Stimulated activated CD8-positive, alpha-beta memory T cell treated with anti-CD3 and anti-CD28 coated beads, Interleukin-15, amount 100 ng/mL, for 48 hours (primary cell): ENCODE measurements at regions not wholly inside any gene's neighbourhood (a gene's known extent, or its start where the extent isn't known, plus 50 kb on each side); places are given as distances from the start of the nearest gene placed in this dataset.

Source experiments
- DNase-seq, 2 donors: peaks; one replicate each; pipeline ENCODE4 v3.0.0-alpha.2; 2020; ENCODE audit warnings: low read depth in 2 of 2

DNA sequence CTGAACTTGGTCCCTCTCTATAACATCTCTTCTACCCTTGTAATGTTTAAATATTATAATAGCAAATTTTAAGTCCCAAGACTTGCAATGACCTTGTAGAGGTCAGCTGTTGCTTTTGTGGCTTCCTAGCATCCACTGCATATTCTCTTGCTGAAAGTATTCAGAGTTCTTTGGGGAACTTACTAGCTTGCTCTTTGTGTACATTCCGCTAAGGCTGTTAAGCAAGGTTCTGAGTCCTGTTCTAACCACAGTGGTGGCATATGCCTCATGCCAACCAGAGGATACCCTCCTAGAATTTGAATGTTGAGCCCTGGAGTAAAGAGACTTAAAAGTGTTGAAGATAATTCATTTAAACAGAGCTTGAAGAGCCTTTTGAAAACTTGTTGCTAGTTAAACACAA is 570.9 kb downstream of the TLE1 start:
- DNase-seq = no peak

GRCh38 chr9:81116340-81117137 is 572.8 kb downstream of the TLE1 start:
- no peak for DNase-seq

DNA sequence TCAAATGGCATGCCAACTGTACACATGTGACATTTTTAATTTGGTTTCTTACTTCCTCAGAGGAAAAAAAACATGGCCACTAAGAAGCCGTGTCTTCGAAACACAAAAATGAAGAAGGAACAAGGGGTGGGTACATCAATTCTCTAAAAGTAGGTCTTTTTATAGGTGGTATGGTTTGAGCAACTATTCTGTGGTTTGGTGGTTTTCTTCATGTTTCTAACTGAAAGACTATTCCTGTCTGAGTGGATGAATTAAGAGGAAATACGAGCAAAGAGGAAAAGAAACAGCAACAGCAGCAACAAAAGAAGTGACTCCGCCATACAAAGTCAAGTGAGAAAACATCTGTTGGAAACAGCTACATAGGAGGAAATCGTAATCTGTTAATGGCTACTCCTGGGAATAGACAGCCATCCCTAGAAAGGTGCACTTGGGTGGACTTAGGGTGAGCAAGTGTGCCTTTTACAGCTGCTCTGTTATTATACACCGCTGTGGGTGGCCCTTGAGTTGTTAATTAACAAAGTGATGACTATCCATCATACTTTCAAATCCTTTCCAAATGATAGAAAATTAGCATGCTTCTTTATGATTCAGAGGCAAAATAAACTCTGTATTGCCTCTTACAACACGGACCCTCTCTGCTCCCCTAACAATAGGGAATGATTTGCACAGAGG is 575.8 kb downstream of the TLE1 start:
- no peak for DNase-seq

- DNase-seq = no peak
Observed at GRCh38 chr9:81112627-81113452, 576.5 kb downstream of the TLE1 start.

- no peak for DNase-seq
Observed at GRCh38 chr9:81108821-81109220, 580.5 kb downstream of the TLE1 start.

DNA sequence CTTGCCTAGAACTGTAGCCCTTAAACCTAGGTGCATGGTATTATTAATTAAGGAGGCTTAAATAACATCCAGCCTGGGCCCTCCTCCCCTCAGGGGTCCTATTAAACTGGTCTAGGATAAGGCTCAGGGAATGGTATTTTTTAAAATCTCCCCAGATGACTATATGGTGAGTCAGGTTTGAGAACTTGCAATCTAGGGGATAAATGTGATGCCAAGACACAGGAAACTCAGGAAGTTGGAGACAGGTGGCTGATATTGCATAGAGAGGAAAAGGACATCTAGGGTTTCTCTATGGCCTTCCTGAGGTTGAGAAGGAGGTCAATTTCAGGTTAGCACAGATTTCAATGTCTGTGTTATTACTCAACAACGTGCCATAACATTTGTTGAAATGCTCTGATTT is 581.0 kb downstream of the TLE1 start:
- no peak for DNase-seq

- DNase-seq = no peak
Observed at GRCh38 chr9:81103597-81104471, 585.5 kb downstream of the TLE1 start.

DNA sequence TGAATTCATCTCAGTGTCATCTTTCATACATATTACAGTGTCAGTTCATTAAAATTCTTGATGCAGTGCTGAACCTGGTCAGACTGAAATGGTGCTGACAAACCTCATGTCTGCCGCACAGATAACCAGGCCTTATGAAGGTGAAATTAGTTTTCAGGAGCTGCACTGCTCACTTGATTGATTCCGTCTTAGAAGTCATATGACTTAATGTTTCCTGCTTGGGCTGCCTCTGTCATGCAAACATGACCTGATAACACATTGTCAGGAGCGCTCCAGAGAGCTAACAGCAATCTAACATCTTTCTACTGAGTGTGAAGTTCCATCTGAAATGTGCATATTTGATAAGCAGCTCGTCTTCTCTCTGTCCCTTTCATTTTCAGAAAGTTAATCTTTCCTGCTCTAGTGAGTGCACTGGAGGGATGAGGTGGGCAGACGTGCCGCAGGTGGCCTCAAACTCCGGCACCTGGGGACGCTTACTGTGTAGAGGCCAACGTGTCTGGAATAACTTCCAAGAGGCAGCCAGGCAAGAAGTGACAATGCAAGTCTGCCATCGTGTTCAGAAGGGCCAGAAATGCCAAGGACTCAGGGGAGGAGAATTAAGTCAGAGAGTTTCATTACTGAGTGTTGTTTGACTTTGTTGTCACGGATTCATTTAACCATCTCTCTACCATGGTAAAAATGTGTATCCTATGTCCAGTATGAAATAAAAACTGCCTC is 592.1 kb downstream of the TLE1 start:
- no peak for DNase-seq

DNA sequence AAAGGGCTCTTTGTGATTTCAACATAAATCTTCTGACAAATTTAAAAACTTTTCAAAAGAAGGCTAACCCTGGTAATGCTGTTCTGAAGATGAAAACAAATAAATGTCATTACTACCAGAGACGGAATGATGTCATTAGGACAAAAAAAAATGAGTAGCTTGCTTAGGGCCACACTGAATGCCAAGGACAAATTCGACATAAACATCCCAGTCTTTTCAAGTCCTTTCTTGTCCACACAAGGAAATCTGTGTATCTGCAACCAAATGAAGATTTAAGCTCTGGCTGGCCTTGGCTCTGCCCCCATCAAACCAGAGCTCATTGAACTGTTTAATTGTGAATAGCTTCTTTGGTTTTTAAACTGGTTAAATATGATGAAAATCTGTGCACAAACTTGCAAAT is 592.7 kb downstream of the TLE1 start:
- DNase-seq = no peak

DNA sequence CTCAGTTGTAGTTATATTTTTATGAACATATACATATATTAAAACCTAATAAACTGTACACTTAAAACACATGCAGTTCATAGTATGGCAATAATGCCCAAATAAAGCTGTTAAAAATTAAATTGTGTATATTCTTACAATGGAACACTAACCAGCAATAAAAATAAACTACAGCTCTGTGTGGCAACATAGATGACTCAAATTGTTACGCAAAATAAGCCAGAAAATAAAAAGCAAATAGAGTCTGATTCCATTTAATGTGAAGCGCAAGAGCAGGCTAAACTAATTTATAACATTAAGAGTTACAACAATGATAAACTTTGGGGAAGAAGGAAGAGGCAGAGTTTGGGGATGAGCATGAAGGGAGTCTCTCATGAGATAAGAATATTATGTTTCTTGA is 597.3 kb downstream of the TLE1 start:
- DNase-seq = no peak

DNA sequence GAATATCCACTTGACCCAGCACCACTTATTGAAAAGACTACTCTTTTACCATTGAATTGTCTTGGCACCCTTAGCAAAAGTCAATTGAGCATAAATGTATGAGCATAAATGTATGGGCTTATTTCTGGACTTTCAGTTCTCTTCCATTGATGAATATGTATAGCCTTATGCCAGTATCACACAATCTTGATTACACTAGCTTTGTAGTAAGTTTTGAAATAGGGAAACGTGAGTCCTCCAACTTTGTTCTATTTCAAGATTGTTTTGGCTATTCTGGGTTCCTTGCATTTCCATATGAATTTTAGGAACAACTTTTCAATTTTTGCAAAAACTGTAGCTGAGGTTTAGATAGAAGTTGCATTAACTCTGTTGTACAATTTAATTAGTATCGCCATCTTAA is 601.0 kb downstream of the TLE1 start:
- no peak for DNase-seq

- no peak for DNase-seq
Observed at GRCh38 chr9:81086416-81086815, 602.9 kb downstream of the TLE1 start.

- DNase-seq = no peak
Observed at GRCh38 chr9:81083854-81084512, 605.4 kb downstream of the TLE1 start.

- DNase-seq = no peak
Observed at GRCh38 chr9:81083067-81083466, 606.3 kb downstream of the TLE1 start.

DNA sequence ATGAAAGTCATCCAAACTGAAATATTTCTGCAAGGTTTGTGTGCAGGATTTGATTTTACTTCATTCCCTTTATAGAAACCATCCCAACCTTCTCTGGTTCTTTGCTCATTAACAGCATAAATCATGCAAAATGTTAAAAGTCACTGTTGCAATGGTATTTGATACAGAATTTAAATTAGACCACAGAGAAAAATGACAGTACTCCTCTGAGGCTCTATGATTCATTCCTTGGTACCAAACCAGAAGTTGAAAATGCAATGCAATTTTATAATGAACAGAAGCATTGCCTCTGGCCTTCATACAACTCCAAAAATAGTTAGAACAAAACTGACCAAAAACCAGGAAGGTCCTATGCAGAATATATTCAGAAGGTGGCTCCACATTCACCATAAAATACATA is 607.1 kb downstream of the TLE1 start:
- DNase-seq = no peak

GRCh38 chr9:81080900-81081299 is 608.4 kb downstream of the TLE1 start:
- no peak for DNase-seq

DNA sequence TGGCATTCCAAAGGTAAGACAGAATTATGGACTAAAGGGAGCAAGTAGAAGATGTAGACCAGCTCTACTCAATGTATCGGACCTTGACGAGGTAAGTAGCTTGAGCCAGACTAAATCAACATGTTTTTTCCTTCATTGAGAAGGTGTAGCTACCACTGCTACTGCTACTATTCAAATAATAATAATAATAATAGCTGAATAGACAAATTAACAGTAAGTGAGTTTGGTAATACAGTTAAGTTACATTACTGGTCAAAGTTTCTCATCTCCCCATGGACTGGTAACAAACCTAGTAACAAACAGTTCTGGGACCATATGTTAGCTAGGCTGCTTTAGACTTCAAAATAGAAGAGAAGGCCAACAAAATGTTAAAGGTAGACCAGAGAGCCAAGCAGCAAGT is 609.2 kb downstream of the TLE1 start:
- DNase-seq = no peak

DNA sequence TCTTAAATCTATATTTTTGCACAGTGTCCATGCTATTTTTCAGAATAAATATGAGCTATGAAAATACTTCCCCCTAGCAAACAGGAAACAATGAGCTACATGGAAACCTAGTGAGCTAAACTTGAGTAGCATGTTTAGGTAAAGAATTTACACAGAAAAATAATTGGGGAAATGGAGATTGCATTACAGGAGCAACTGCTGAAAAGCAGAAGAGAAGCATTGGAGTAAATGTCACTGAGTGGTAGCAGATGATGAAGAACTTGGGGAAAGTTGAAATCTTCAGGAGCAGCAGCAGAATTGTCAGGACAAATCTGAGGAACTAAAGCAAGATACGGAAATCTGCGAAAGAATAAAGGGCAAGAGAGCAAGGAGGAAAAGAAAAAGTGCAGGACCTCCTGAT is 610.3 kb downstream of the TLE1 start:
- no peak for DNase-seq

- no peak for DNase-seq
Observed at GRCh38 chr9:81078555-81078954, 610.8 kb downstream of the TLE1 start.

DNA sequence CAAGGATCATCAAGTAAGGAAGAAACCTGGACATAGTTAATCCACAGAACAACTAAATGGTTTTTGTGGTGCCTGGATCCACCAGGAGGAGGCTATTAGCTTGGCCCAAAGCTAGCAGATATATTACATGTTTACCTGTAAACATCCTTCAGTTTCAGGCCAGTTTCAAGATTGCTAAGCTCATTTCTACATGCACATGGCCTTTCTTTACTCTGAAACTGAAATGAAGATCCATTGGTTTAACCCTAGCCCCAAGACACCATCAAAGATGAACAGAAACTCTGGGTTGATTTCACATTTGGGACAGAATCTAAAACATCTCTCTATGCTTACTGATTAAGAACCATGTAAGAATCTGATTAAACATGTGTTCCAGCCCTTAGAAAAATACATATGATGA is 611.8 kb downstream of the TLE1 start:
- no peak for DNase-seq
